ENCODE measurements at regions not wholly inside any gene's neighbourhood (a gene's known extent, or its start where the extent isn't known, plus 50 kb on each side); places are given as distances from the start of the nearest gene placed in this dataset.

- Mint-ChIP-seq H3K9me3 (no peaks in the 10 kb centered on the region), H3K4me1 (peaks cover 14% of the 10 kb centered on the region), H3K4me3 (no peak overlapping the region), H3K27me3 (peaks cover 46% of the 10 kb centered on the region), H3K27ac (no peak overlapping the region)
- DNase-seq (no peak), ATAC-seq (no peak)
Measured at GRCh38 chr1:54497338-54497737, 50.7 kb upstream of the ACOT11 start.

- Mint-ChIP-seq H3K4me3 (no peak overlapping the region), H3K27me3 (peaks cover 45% of the 10 kb centered on the region), H3K4me1 (peaks cover 15% of the 10 kb centered on the region), H3K27ac (no peak overlapping the region), H3K9me3 (no peaks in the 10 kb centered on the region)
- DNase-seq, result no peak
- ATAC-seq, result no peak
Measured at GRCh38 chr1:54495954-54496353, 52.1 kb upstream of the ACOT11 start.

- Mint-ChIP-seq H3K4me1 (peaks cover 17% of the 10 kb centered on the region), H3K9me3 (no peaks in the 10 kb centered on the region), H3K27ac (no peak overlapping the region), H3K4me3 (no peak overlapping the region), H3K27me3 (peaks cover 44% of the 10 kb centered on the region)
- no peak for ATAC-seq
- no peak for DNase-seq
Measured at GRCh38 chr1:54493608-54494007, 54.4 kb upstream of the ACOT11 start.

- Mint-ChIP-seq H3K4me3 (peak overlapping the region in 1 of 2 donors; percentile 23), H3K27me3 (peaks cover 37% of the 10 kb centered on the region), H3K9me3 (no peaks in the 10 kb centered on the region), H3K4me1 (peaks cover 40% of the 10 kb centered on the region), H3K27ac (no peak overlapping the region)
- ATAC-seq, result no peak
- no peak for DNase-seq
Measured at GRCh38 chr1:54490361-54491248, 57.4 kb upstream of the ACOT11 start.

GRCh38 chr1:54489627-54490250 lies 58.3 kb upstream of the ACOT11 start:
- Mint-ChIP-seq H3K9me3 (no peaks in the 10 kb centered on the region), H3K4me1 (peaks cover 47% of the 10 kb centered on the region), H3K27me3 (peaks cover 37% of the 10 kb centered on the region), H3K4me3 (peak overlapping the region; percentile 83 to 96), H3K27ac (peak overlapping the region in 1 of 2 donors; percentile 90)
- DNase-seq, result no peak
- no peak for ATAC-seq

- peaks cover 37% of the 10 kb centered on the region for H3K27me3 Mint-ChIP-seq
Measured at GRCh38 chr1:54488779-54489626, 59.0 kb upstream of the ACOT11 start.

GRCh38 chr1:54488065-54488750 lies 59.8 kb upstream of the ACOT11 start:
- DNase-seq (peak; percentile 62 to 65), ATAC-seq (peak; percentile 55)
- H3K27me3 Mint-ChIP-seq, result peaks cover 30% of the 10 kb centered on the region
- H3K4me3 Mint-ChIP-seq, result peak overlapping the region; percentile 85 to 96
- peaks cover 47% of the 10 kb centered on the region for H3K4me1 Mint-ChIP-seq
- H3K9me3 Mint-ChIP-seq, result no peaks in the 10 kb centered on the region
- H3K27ac Mint-ChIP-seq, result peak overlapping the region; percentile 63 to 94

More at GRCh38 chr1:54488779-54489626, 59.0 kb upstream of the ACOT11 start:
- peak overlapping the region; percentile 83 to 96 for H3K4me3 Mint-ChIP-seq
- DNase-seq (peak; percentile 65 to 79), ATAC-seq (peak; percentile 65)
- H3K27ac Mint-ChIP-seq, result peak overlapping the region; percentile 89 to 90
- no peaks in the 10 kb centered on the region for H3K9me3 Mint-ChIP-seq
- peaks cover 47% of the 10 kb centered on the region for H3K4me1 Mint-ChIP-seq

- Mint-ChIP-seq H3K4me1 (peaks cover 47% of the 10 kb centered on the region), H3K27me3 (peaks cover 28% of the 10 kb centered on the region), H3K27ac (peak overlapping the region in 1 of 2 donors; percentile 60), H3K4me3 (peak overlapping the region; percentile 85 to 96), H3K9me3 (no peaks in the 10 kb centered on the region)
- DNase-seq, result peak in 1 of 2 donors; percentile 30
- no peak for ATAC-seq
Measured at GRCh38 chr1:54487571-54488050, 60.4 kb upstream of the ACOT11 start.

- ATAC-seq (no peak), DNase-seq (no peak)
- Mint-ChIP-seq H3K27ac (no peak overlapping the region), H3K4me3 (peak overlapping the region; percentile 85 to 96), H3K27me3 (peaks cover 28% of the 10 kb centered on the region), H3K4me1 (peaks cover 50% of the 10 kb centered on the region), H3K9me3 (no peaks in the 10 kb centered on the region)
Measured at GRCh38 chr1:54486907-54487306, 61.1 kb upstream of the ACOT11 start.

GRCh38 chr1:54485416-54485815 lies 62.6 kb upstream of the ACOT11 start:
- Mint-ChIP-seq H3K27ac (no peak overlapping the region), H3K9me3 (no peaks in the 10 kb centered on the region), H3K27me3 (peaks cover 16% of the 10 kb centered on the region), H3K4me1 (peaks cover 60% of the 10 kb centered on the region), H3K4me3 (no peak overlapping the region)
- DNase-seq, result no peak
- no peak for ATAC-seq

- no peak for ATAC-seq
- Mint-ChIP-seq H3K27me3 (peaks cover 16% of the 10 kb centered on the region), H3K4me3 (no peak overlapping the region), H3K9me3 (no peaks in the 10 kb centered on the region), H3K27ac (no peak overlapping the region), H3K4me1 (peaks cover 67% of the 10 kb centered on the region)
- DNase-seq, result no peak
Measured at GRCh38 chr1:54483875-54484437, 64.1 kb upstream of the ACOT11 start.

GRCh38 chr1:54481201-54481884 lies 66.7 kb upstream of the ACOT11 start:
- Mint-ChIP-seq H3K27me3 (peaks cover 1% of the 10 kb centered on the region), H3K27ac (no peak overlapping the region), H3K4me3 (no peak overlapping the region), H3K4me1 (peaks cover 66% of the 10 kb centered on the region), H3K9me3 (no peaks in the 10 kb centered on the region)
- DNase-seq (no peak), ATAC-seq (no peak)

- Mint-ChIP-seq H3K27ac (peak overlapping the region in 1 of 2 donors; percentile 28), H3K9me3 (no peaks in the 10 kb centered on the region), H3K4me3 (peak overlapping the region in 1 of 2 donors; percentile 45), H3K4me1 (peaks cover 66% of the 10 kb centered on the region), H3K27me3 (no peaks in the 10 kb centered on the region)
- peak; percentile 29 for ATAC-seq
- no peak for DNase-seq
Measured at GRCh38 chr1:54480525-54480848, 67.5 kb upstream of the ACOT11 start.

- H3K27me3 Mint-ChIP-seq, result no peaks in the 10 kb centered on the region
- no peaks in the 10 kb centered on the region for H3K9me3 Mint-ChIP-seq
- peaks cover 66% of the 10 kb centered on the region for H3K4me1 Mint-ChIP-seq
- ATAC-seq, result no peak
- peak overlapping the region in 1 of 2 donors; percentile 45 for H3K4me3 Mint-ChIP-seq
- DNase-seq, result no peak
- H3K27ac Mint-ChIP-seq, result no peak overlapping the region
Measured at GRCh38 chr1:54479841-54480524, 68.0 kb upstream of the ACOT11 start.
